ENCODE measurements at regions not wholly inside any gene's neighbourhood (a gene's known extent, or its start where the extent isn't known, plus 50 kb on each side); places are given as distances from the start of the nearest gene placed in this dataset.

DNA sequence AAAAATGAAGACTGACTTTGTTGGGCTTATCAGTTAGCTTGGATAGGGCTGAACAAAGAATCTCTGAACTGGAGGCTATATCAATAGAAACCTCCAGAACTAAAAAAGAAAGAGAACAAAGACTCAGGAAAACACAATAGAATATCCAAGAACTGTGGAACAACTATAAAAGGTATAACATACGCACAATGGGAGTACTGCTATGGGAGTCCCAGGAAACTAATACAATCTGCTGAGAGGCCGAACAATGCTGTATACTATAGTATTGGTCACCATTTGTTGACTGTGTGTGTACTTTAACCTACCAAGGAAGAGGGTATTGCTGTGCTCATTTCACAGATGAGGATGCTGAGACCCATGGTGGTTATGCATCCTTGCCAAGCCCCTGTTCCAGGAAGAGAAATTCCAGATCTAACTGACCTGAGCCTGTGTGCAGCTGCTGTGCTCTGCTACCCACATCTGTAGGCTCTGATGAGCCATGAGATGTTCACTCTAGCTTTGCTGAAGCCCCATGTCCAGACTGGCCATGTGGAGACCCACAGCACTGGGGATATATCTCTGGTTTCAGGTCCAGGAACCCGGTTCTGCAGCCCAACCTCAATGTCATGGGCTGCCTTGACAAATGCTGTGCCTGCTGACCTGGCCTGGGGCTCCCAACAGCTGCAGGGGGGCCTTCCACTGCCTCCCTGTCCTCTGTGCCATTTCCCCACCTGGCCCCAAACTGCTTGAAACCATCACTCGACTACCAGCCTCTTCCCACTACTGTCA, 254.3 kb upstream of the TNRC6C start:
- H3K9ac ChIP-seq (ENCODE audit: low read length in 5 of 5) = no peak overlapping the region
- peaks cover 20 to 44% (median 35%) of the 10 kb centered on the region in 5 donors for H3K9me3 ChIP-seq (ENCODE audit: control insufficient read depth in 5 of 5, low read length in 5 of 5)

DNA sequence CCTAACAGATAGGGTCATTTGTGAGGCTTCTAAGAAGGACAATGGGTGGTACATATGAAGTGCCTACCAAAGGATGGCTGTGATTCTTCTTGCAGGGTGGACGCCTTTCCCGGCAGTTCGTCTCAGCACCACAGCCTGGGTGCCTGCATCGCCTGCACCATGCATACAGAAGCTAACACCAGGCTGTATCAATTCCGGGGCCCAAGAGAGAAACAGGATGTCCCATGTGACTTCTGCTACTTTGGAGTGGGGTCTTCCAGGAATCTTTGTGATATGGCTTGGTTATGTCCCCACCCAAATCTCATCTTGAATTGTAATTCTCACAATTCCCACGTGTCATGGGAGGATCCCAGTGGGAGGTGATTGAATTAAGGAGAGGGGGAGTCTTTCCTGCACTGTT, 251.6 kb upstream of the TNRC6C start:
- Histone ChIP-seq H3K9me3 (ENCODE audit: control insufficient read depth in 5 of 5, low read length in 5 of 5) (peaks cover 20 to 42% (median 35%) of the 10 kb centered on the region in 5 donors), H3K27ac (ENCODE audit: low read depth, low read length) (no peak overlapping the region), H3K4me1 (ENCODE audit: control insufficient read depth in 5 of 5, insufficient read depth in 5 of 5, low read length in 5 of 5) (no peaks in the 10 kb centered on the region), H3K4me3 (ENCODE audit: low read depth in 1 of 5, low read length in 5 of 5) (no peak overlapping the region), H3K27me3 (ENCODE audit: control insufficient read depth in 5 of 5, insufficient read depth in 4 of 5, low read length in 5 of 5) (peaks cover 0 to 11% (median 0%) of the 10 kb centered on the region in 5 donors), H3K36me3 (ENCODE audit: control insufficient read depth in 5 of 5, insufficient read depth in 5 of 5, low read length in 5 of 5) (no peaks in the 10 kb centered on the region), H3K9ac (ENCODE audit: low read length in 5 of 5) (no peak overlapping the region)

More for the DNA sequence above, 254.3 kb upstream of the TNRC6C start:
- H3K27ac ChIP-seq (ENCODE audit: low read depth, low read length) = no peak overlapping the region
- peak overlapping the region in 3 of 5 donors; percentile 4 to 27 (median 6) for H3K4me3 ChIP-seq (ENCODE audit: low read depth in 1 of 5, low read length in 5 of 5)
- H3K4me1 ChIP-seq (ENCODE audit: control insufficient read depth in 5 of 5, insufficient read depth in 5 of 5, low read length in 5 of 5) = no peaks in the 10 kb centered on the region
- peaks cover 0 to 10% (median 4%) of the 10 kb centered on the region in 5 donors for H3K27me3 ChIP-seq (ENCODE audit: control insufficient read depth in 5 of 5, insufficient read depth in 4 of 5, low read length in 5 of 5)
- no peaks in the 10 kb centered on the region for H3K36me3 ChIP-seq (ENCODE audit: control insufficient read depth in 5 of 5, insufficient read depth in 5 of 5, low read length in 5 of 5)

- no peak overlapping the region for H3K4me3 ChIP-seq (ENCODE audit: low read depth in 1 of 5, low read length in 5 of 5)
- no peaks in the 10 kb centered on the region for H3K4me1 ChIP-seq (ENCODE audit: control insufficient read depth in 5 of 5, insufficient read depth in 5 of 5, low read length in 5 of 5)
- peaks cover 0 to 11% (median 0%) of the 10 kb centered on the region in 5 donors for H3K27me3 ChIP-seq (ENCODE audit: control insufficient read depth in 5 of 5, insufficient read depth in 4 of 5, low read length in 5 of 5)
- peaks cover 20 to 36% (median 30%) of the 10 kb centered on the region in 5 donors for H3K9me3 ChIP-seq (ENCODE audit: control insufficient read depth in 5 of 5, low read length in 5 of 5)
- H3K9ac ChIP-seq (ENCODE audit: low read length in 5 of 5) = no peak overlapping the region
- H3K36me3 ChIP-seq (ENCODE audit: control insufficient read depth in 5 of 5, insufficient read depth in 5 of 5, low read length in 5 of 5) = no peaks in the 10 kb centered on the region
- H3K27ac ChIP-seq (ENCODE audit: low read depth, low read length) = no peak overlapping the region
Measured at GRCh38 chr17:77707546-77707945, 251.0 kb upstream of the TNRC6C start.

GRCh38 chr17:77708049-77708448, 250.5 kb upstream of the TNRC6C start:
- H3K27ac ChIP-seq (ENCODE audit: low read depth, low read length) = no peak overlapping the region
- no peaks in the 10 kb centered on the region for H3K4me1 ChIP-seq (ENCODE audit: control insufficient read depth in 5 of 5, insufficient read depth in 5 of 5, low read length in 5 of 5)
- H3K4me3 ChIP-seq (ENCODE audit: low read depth in 1 of 5, low read length in 5 of 5) = no peak overlapping the region

DNA sequence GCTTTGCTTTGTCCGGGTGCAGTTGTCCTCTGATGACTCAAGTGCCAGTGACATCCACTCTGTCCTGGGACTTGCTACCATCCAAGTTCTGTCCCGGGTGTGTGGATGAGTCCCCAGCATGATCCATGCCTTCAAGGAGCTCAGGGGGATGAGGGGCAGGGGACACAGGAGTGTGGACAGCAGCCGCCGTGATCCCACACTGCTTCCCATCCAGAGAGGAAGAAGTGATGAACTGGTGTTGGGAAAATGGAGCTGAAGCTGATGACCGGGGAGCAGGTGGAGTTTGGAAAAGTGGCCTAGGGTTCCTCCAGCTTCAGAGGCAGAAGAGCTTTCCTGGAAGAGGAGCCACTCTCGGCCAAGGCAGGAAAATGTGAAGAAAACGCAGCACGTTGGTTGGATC, 249.6 kb upstream of the TNRC6C start:
- H3K4me1 ChIP-seq (ENCODE audit: control insufficient read depth in 5 of 5, insufficient read depth in 5 of 5, low read length in 5 of 5) = no peaks in the 10 kb centered on the region
- H3K27me3 ChIP-seq (ENCODE audit: control insufficient read depth in 5 of 5, insufficient read depth in 4 of 5, low read length in 5 of 5) = peaks cover 0 to 11% (median 0%) of the 10 kb centered on the region in 5 donors
- H3K4me3 ChIP-seq (ENCODE audit: low read depth in 1 of 5, low read length in 5 of 5) = no peak overlapping the region
- H3K27ac ChIP-seq (ENCODE audit: low read depth, low read length) = no peak overlapping the region
- no peak overlapping the region for H3K9ac ChIP-seq (ENCODE audit: low read length in 5 of 5)
- H3K36me3 ChIP-seq (ENCODE audit: control insufficient read depth in 5 of 5, insufficient read depth in 5 of 5, low read length in 5 of 5) = no peaks in the 10 kb centered on the region
- H3K9me3 ChIP-seq (ENCODE audit: control insufficient read depth in 5 of 5, low read length in 5 of 5) = peaks cover 13 to 27% (median 21%) of the 10 kb centered on the region in 5 donors

More at GRCh38 chr17:77708049-77708448, 250.5 kb upstream of the TNRC6C start:
- Histone ChIP-seq H3K9ac (ENCODE audit: low read length in 5 of 5) (no peak overlapping the region), H3K27me3 (ENCODE audit: control insufficient read depth in 5 of 5, insufficient read depth in 4 of 5, low read length in 5 of 5) (peaks cover 0 to 11% (median 0%) of the 10 kb centered on the region in 5 donors), H3K36me3 (ENCODE audit: control insufficient read depth in 5 of 5, insufficient read depth in 5 of 5, low read length in 5 of 5) (no peaks in the 10 kb centered on the region), H3K9me3 (ENCODE audit: control insufficient read depth in 5 of 5, low read length in 5 of 5) (peaks cover 20 to 36% (median 30%) of the 10 kb centered on the region in 5 donors)

DNA sequence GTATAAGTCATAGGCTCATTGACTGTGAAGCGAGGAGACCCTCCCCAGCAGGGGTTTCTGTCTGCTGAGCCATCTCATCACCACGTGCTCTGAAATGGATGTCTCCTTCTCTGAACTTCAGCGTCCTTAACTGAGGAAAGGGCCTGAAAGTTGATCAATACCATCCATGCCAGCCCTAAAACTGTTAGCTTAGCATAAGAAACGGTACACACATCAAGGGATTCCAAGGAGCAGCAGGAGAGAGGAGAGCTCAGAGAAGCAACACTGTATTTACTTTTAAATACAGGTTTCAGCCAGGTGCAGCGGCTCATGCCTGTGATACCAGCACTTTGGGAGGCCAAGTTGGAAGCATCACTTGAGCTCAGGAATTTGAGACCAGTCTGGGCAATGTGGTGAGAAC, 248.9 kb upstream of the TNRC6C start:
- Histone ChIP-seq H3K4me3 (ENCODE audit: low read depth in 1 of 5, low read length in 5 of 5) (no peak overlapping the region), H3K9me3 (ENCODE audit: control insufficient read depth in 5 of 5, low read length in 5 of 5) (peaks cover 6 to 20% (median 15%) of the 10 kb centered on the region in 5 donors), H3K4me1 (ENCODE audit: control insufficient read depth in 5 of 5, insufficient read depth in 5 of 5, low read length in 5 of 5) (no peaks in the 10 kb centered on the region), H3K27me3 (ENCODE audit: control insufficient read depth in 5 of 5, insufficient read depth in 4 of 5, low read length in 5 of 5) (peaks cover 0 to 11% (median 0%) of the 10 kb centered on the region in 5 donors), H3K27ac (ENCODE audit: low read depth, low read length) (no peak overlapping the region), H3K36me3 (ENCODE audit: control insufficient read depth in 5 of 5, insufficient read depth in 5 of 5, low read length in 5 of 5) (no peaks in the 10 kb centered on the region), H3K9ac (ENCODE audit: low read length in 5 of 5) (no peak overlapping the region)

- peaks cover 0 to 9% (median 0%) of the 10 kb centered on the region in 5 donors for H3K9me3 ChIP-seq (ENCODE audit: control insufficient read depth in 5 of 5, low read length in 5 of 5)
- no peaks in the 10 kb centered on the region for H3K4me1 ChIP-seq (ENCODE audit: control insufficient read depth in 5 of 5, insufficient read depth in 5 of 5, low read length in 5 of 5)
- H3K36me3 ChIP-seq (ENCODE audit: control insufficient read depth in 5 of 5, insufficient read depth in 5 of 5, low read length in 5 of 5) = no peaks in the 10 kb centered on the region
- peaks cover 0 to 11% (median 0%) of the 10 kb centered on the region in 5 donors for H3K27me3 ChIP-seq (ENCODE audit: control insufficient read depth in 5 of 5, insufficient read depth in 4 of 5, low read length in 5 of 5)
- H3K9ac ChIP-seq (ENCODE audit: low read length in 5 of 5) = no peak overlapping the region
- H3K27ac ChIP-seq (ENCODE audit: low read depth, low read length) = no peak overlapping the region
- no peak overlapping the region for H3K4me3 ChIP-seq (ENCODE audit: low read depth in 1 of 5, low read length in 5 of 5)
Measured at GRCh38 chr17:77712578-77712977, 245.9 kb upstream of the TNRC6C start.

DNA sequence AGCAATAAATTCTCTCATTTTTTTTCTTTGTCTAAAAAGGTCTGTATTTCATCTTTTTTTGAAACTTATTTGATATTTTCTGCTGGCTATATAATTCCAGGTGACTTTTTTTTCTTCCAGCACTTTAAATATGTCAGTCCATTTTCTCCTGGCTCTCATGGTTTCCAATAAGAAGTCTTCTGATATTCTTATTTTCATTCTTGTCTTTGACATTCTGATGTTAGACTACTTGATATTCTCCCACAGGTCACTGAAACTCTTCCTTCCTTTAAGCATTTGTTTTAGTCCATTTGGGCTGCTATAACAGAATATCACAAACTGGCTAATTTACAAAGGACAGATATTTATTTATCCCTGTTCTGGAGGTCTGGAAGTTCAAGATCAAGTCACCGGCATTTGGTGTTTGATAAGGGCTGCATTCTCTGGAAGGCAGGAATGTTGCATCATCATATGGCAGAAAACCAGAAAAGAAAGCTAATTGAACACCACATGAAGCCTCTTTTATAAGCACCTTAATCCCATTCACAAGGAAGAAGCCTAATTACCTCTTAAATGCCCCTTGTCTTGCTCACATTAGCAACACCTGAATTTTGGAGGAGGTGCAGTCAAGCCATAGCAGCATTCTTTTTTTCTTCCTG, 242.1 kb upstream of the TNRC6C start:
- peaks cover 0 to 9% (median 0%) of the 10 kb centered on the region in 5 donors for H3K9me3 ChIP-seq (ENCODE audit: control insufficient read depth in 5 of 5, low read length in 5 of 5)
- no peak overlapping the region for H3K4me3 ChIP-seq (ENCODE audit: low read depth in 1 of 5, low read length in 5 of 5)

DNA sequence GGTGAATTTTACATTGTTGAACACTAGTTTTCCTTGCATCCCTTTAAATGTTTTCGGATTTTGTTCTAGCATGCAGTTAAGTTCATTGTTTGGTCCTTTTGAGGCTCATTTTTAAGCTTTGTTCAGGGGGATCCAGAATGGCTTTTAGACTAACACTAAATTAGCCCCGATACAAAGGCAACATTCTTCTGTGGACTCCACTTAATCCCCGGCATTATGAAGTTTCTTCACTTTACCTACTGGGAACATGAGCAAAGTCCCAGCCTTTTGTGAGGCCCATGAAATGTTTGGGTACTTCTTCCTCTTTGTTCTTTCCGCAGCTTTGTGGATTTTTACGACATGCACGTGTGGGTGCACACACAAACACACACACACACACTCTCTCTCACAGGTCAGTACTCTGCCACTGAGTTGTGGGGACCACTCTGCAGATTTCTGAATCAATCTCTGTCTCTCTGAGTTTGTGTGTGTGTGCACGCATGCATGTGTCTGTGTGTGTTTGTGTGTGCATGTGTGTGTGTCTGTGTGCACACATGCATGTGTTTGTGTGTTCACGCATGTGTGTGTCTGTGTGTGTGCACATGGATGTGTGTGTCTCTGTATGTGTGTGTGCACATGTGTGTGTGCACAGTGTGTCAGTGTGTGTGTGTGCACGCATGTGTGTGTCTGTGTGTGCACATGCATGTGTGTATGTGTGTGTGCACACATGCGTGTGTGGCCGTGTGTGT, 240.4 kb upstream of the TNRC6C start:
- Histone ChIP-seq H3K9me3 (ENCODE audit: control insufficient read depth in 5 of 5, low read length in 5 of 5) (no peaks in the 10 kb centered on the region), H3K27me3 (ENCODE audit: control insufficient read depth in 5 of 5, insufficient read depth in 4 of 5, low read length in 5 of 5) (peaks cover 0 to 7% (median 6%) of the 10 kb centered on the region in 5 donors), H3K36me3 (ENCODE audit: control insufficient read depth in 5 of 5, insufficient read depth in 5 of 5, low read length in 5 of 5) (no peaks in the 10 kb centered on the region), H3K9ac (ENCODE audit: low read length in 5 of 5) (no peak overlapping the region), H3K4me1 (ENCODE audit: control insufficient read depth in 5 of 5, insufficient read depth in 5 of 5, low read length in 5 of 5) (no peaks in the 10 kb centered on the region), H3K4me3 (ENCODE audit: low read depth in 1 of 5, low read length in 5 of 5) (no peak overlapping the region), H3K27ac (ENCODE audit: low read depth, low read length) (no peak overlapping the region)

More for the DNA sequence above, 242.1 kb upstream of the TNRC6C start:
- no peaks in the 10 kb centered on the region for H3K36me3 ChIP-seq (ENCODE audit: control insufficient read depth in 5 of 5, insufficient read depth in 5 of 5, low read length in 5 of 5)
- no peak overlapping the region for H3K27ac ChIP-seq (ENCODE audit: low read depth, low read length)
- peaks cover 0 to 6% (median 2%) of the 10 kb centered on the region in 5 donors for H3K27me3 ChIP-seq (ENCODE audit: control insufficient read depth in 5 of 5, insufficient read depth in 4 of 5, low read length in 5 of 5)
- H3K4me1 ChIP-seq (ENCODE audit: control insufficient read depth in 5 of 5, insufficient read depth in 5 of 5, low read length in 5 of 5) = no peaks in the 10 kb centered on the region
- no peak overlapping the region for H3K9ac ChIP-seq (ENCODE audit: low read length in 5 of 5)

GRCh38 chr17:77718669-77718961, 239.9 kb upstream of the TNRC6C start:
- Histone ChIP-seq H3K4me1 (ENCODE audit: control insufficient read depth in 5 of 5, insufficient read depth in 5 of 5, low read length in 5 of 5) (no peaks in the 10 kb centered on the region), H3K27me3 (ENCODE audit: control insufficient read depth in 5 of 5, insufficient read depth in 4 of 5, low read length in 5 of 5) (peaks cover 0 to 7% (median 6%) of the 10 kb centered on the region in 5 donors), H3K9me3 (ENCODE audit: control insufficient read depth in 5 of 5, low read length in 5 of 5) (no peaks in the 10 kb centered on the region), H3K27ac (ENCODE audit: low read depth, low read length) (no peak overlapping the region), H3K4me3 (ENCODE audit: low read depth in 1 of 5, low read length in 5 of 5) (no peak overlapping the region), H3K36me3 (ENCODE audit: control insufficient read depth in 5 of 5, insufficient read depth in 5 of 5, low read length in 5 of 5) (no peaks in the 10 kb centered on the region), H3K9ac (ENCODE audit: low read length in 5 of 5) (no peak overlapping the region)
